Activated CD8-positive, alpha-beta memory T cell treated with anti-CD3 and anti-CD28 coated beads for 48 hours (primary cell): ENCODE measurements at regions not wholly inside any gene's neighbourhood (a gene's known extent, or its start where the extent isn't known, plus 50 kb on each side); places are given as distances from the start of the nearest gene placed in this dataset.

Experiments
- DNase-seq, 3 experiments: peaks; one replicate each; pipeline ENCODE4 v3.0.0-alpha.2; 2020; ENCODE audit warnings: low read depth in 2 of 3, low spot score in 2 of 3

DNA sequence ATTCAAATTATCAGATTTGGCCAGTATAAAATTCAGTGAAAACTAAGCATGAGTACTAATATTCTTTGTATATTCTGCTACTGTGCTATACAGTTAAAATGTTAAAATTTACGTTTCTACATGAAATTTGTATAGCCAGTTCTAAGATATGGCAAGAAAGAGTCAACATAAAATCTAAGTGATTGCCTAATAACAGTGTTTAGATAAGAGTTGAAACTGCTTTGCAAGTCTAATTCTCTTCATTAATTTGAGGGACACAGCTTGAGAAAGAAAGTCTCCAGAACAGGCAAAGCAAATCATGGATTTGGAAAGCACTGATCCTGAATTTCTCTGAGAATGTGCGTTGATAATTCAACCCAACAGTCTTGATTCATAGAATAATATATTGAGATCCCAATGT lies 630.9 kb upstream of the USP24 start:
- DNase-seq, result no peak

DNA sequence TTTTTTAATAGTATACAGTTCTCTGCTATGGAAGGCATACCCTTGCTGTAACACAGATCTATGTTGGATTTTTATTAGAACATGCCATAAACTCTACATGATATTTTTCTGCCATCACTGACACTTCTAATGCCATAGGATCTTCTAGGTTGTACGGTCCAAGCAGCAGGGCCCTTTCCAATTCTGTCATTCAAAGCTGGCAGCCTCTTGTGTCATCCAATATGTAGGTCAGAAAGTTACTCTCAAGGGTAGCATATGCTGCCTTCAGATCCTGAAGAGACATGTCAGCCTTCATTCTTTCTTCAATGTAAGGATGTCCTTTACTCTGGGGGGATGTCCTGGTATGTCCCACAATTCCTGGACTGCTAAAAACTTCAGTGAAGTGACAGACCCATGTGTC lies 629.2 kb upstream of the USP24 start:
- DNase-seq, result no peak

DNA sequence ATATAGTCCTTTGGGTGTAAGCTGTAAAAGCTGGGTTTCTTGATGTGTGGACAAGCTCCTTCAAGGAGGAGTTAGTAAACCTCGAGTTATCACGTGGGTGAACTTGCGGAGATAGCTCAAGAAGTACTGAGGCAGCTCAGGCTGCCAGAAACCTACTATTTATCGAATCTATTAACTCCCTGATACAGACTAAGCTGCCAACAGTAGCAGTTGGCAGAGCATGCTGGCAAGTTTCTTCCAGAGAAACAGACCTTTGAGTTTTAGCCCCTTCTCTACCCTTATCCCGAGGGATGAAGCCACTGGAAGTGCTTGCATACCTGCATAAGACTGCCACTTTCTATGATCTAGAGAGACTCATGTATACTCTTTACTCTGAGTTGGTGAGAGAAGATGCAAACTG lies 624.5 kb upstream of the USP24 start:
- DNase-seq, result no peak

DNA sequence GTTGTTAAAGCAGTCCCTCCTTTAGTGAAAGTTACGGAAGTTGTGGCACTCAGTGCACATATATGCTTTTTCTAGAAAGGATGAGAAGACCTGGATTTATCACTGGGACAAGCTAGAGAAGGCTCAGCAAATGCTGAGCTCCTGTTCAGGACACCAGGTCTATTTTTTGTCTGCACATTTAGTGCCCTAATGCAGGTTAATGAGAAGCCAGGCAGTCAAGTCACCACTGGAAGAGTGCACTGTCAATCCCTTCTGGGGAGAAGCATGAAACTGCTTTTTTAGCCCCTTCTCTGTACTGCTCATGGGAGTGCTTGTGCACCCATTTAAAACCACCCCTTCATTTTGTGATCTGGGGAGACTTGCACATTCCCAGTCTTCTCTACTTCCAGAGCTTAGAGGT lies 624.1 kb upstream of the USP24 start:
- no peak for DNase-seq

DNA sequence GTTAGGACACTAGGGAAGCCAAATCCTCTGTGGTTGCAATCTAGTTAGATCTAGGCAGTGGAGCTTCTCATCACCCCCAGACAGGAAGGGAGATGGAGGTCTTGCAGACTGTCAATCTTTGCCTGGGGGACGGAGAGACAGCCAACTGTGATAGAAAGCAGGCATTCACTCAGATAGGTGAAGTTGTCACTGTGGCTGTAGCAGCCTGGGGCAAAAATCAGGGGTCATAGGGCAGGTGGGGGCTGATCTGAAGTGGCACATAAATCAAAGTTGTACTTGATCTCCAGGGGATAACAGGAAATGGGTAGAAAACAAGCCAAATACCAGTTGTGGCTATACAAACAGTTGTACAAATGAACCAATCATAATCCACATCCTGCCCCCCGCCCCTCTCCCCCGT lies 620.9 kb upstream of the USP24 start:
- DNase-seq, result no peak

DNA sequence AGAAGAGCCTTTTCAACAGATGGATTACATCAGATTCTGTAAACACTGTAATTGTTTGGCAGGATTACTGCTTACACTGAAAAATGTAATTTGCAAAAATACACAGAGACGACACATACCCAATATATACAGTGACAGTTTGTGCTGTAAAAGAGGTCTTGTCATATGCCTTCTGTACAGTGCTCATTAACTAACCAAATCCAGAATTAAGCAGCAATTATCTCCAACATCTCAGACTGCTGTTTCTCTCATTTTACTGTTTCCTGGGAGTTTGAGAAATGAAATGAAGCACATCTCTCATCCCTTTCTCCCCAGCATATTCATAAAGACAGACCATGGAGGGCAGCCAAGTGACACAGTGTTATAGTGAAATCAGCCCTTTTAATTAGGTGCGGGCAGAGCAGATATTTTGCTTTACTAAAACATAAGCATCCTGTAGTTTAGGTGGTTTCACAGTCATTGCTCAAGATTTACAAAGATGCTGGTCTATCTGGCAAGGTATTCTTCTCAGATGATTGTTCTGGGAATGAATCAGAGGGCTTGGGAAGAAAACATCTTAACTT lies 618.4 kb upstream of the USP24 start:
- no peak for DNase-seq

DNA sequence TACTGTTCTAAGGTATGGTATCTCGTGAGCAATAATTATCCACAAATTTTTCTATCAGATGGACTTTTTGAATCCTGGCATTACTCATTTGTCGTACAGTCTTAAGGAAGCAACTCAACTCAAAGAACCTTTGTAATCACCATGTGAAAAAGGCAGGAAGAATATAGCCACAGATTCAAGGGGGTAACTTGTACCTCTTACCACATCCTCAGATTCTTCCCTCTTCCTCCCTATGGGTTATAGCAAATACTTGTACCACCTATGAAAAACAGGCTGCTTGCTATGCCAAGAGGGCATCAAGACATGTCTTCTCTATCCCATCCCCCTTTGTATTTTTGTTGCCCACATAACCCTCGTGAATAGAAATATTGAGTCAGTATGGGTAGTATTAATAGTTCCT lies 616.6 kb upstream of the USP24 start:
- no peak for DNase-seq

DNA sequence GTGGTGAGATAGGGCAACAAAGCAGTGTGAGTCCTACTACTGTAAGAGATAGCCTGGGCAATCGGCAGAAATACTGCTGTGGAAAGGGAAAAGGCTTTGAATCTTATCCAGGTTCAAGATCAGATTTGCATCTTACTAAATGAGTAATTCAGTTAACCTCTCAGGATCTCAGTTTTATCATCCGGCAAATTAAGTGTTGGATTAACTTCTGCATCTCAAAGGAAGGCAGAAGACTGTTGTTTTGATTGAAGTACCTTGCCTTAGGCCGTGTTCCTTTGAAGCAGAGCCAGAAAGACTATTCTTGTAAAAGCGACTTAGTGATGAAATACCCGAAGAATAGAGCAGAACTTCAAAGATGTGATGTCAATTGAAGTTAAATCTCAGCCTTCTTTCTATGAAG lies 612.9 kb upstream of the USP24 start:
- no peak for DNase-seq

DNA sequence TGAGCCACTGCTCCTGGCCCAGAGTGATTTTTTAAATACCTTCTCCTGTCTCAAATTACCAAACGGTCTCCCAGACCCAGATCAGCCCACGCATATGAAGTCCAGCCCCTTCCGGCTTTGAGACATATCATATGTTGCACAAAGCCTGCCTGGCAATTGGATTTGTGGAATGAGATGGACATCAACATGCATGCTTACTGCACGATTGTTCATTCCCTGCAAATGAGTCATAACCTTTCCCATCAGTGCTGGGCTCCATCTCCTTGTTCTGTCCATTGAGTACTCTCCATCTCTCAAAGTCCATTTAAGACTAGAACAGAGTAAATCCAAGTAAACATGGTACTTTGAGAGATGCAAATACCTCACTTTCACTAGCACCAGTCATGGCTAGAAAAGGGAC lies 612.2 kb upstream of the USP24 start:
- DNase-seq, result no peak

DNA sequence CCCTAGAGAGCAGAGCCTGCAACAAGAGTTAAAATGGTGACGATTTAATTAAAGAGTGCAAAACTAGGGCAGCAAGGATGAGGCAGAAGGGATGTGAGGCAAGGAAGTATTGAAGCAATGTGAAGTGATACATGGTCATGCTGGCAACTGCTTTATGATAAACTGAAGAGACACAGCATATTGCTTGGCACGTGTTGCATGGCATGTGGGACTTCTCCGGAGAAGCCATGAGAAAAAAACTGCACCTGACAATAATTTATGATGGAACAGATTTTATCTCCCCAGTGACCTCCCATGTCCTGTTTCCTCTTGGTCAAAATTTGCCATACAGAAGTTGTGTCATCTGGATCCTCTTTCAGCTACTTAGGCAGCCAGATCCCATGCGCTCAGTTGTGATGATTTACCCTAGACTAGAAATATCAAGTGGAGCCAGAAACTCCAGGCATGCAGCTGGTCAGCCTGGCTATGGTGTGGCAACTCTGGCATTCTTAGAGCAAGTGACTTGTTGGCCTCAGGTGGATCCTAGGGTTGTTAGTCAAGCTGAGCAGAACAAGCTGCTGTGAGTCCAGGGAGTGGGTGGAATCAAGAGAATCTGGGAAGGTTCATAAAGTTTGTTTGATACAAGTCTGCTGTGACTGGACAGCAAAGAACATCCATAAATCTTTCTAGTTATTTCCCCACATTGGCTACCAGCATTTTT lies 611.4 kb upstream of the USP24 start:
- DNase-seq, result no peak

DNA sequence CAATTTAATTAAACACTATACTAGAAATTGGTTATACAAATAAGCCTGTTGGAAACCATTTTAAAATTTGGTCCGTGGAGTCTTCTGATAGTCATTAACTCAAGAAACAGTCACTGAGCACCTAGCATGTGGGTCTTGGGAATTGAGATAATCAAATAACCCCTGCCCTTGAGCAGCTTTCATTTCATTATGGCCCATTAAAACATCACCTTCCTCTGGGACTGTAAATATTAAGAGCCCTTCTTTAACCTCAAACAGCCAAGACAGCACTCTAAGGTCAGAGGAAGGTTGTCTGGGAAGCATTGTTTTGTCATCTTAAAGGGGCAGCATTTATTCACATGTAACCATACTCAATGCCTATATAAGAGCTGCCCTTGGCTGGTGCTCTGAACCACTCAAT lies 610.3 kb upstream of the USP24 start:
- DNase-seq, result no peak

DNA sequence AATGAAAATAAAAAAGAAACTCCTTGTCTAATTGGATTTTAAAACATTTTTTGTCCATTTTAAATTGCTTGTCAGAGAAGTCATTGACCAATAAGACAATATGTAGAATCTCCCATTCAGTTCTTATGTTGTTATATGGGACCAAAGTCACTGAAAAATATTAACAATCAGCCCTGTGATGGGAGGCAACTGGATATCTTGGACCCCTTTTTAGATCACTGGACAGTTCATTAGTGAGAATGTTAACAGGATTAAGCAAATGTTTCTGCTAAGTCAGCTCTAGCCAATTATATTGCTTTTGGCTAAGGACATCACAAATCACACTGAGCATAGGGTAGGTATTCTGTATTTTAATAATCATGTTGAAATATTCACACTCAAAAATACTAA lies 609.1 kb upstream of the USP24 start:
- DNase-seq, result no peak

DNA sequence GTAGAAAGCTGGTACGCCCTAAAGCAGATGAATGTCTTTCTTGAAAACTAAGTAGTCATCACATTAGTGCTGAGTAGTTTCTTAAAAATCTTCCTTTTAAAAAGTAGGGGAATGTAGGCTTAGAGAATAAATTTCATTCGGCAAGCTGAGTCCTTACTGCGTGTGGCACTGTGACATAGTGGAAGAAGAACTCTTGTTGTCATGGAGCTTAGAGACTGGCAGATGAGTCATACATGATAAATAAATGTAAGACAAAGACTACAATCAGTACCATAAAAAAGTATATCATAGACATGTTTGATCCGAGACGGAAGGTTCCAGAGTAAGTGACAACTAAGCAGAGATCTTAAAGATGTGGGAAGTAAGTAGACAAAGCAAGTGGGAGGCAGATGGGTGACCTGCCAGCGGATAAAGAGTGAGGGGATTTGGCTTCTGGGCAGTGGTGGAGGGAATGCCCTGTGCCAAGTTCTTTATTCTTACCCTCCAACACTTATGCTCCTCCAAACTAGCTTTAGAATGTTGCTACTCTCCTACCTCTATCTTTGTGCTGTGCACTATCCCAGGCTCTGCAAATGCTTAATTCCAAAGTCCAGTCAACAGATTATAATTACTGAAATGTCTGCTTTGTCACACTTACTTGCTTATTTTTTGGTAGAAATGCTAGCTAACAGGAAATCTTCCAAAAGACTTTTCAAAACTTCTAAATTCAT lies 608.5 kb upstream of the USP24 start:
- DNase-seq, result no peak

DNA sequence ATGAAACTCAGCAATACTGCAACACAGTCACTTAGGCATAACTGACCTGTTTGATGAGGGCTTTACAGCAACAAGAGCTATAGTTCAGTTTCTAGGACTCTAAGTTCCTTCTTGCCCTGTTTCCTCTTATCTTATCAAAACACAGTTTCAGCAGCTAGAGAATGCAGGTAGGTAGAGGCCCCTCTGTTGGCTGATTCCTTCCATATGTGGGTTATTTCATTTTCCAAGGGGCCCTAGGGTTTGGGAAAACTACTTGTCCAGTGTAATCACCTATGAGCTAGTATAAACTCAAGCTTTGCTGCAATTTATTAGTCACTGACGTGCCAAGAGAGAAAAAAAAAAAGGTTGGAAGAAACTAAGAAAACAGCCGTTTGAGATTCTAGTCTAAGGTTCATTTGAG lies 607.7 kb upstream of the USP24 start:
- DNase-seq, result no peak

DNA sequence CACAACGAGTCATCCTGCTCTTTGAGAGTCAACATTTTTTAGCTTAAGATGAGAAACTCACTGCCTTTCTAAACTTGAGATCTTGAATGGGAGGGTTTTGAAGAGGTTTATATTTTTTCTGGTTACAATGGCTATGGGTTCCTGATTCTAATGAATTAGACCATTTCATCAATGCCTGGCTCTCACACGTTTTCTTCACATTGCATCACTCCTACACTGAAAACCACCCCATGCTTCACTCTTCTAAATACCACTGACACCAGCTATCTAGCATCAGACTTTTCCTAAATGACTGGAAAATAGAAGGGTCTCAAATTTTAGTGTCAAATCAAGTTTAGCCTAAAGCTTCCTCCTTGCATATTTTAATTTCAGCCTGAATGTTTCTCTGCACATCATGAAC lies 606.1 kb upstream of the USP24 start:
- no peak for DNase-seq

DNA sequence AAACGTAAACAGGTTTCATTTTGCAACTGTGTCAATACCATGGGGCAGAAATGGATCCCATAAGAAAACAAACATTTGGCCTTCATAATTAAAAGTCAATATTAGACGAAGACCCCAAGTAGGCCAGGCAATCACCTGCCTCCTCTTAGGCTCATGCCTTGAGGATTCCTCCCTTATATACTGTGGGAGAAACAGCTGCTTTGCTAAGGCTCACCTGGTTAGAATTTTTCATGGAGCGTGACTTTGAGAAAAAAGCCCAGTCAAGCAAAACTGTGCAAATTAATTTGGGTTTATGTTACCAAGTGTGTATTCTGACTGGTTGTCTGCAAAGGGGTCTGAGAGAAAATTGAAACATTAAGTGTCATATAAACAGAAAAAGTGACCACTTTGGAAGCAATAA lies 605.3 kb upstream of the USP24 start:
- DNase-seq, result no peak

DNA sequence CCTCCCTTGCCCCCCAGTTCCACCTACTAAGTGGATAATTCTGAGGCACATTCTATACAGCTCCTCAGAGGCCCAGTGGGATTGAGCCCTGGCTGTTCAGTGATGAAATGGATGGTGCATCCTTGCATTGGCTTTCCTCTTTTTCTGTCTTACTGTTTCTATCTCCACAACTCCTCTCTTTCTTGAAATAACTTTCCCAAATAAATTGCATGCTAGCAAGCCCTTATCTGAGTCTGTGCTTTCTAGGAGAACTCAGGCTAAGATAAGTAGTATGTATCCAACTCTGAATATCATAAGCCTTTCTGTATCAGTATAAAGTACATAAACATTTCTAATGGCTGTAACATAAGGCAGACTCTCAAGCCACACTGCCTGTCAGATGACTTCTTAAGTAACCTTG lies 603.8 kb upstream of the USP24 start:
- no peak for DNase-seq

DNA sequence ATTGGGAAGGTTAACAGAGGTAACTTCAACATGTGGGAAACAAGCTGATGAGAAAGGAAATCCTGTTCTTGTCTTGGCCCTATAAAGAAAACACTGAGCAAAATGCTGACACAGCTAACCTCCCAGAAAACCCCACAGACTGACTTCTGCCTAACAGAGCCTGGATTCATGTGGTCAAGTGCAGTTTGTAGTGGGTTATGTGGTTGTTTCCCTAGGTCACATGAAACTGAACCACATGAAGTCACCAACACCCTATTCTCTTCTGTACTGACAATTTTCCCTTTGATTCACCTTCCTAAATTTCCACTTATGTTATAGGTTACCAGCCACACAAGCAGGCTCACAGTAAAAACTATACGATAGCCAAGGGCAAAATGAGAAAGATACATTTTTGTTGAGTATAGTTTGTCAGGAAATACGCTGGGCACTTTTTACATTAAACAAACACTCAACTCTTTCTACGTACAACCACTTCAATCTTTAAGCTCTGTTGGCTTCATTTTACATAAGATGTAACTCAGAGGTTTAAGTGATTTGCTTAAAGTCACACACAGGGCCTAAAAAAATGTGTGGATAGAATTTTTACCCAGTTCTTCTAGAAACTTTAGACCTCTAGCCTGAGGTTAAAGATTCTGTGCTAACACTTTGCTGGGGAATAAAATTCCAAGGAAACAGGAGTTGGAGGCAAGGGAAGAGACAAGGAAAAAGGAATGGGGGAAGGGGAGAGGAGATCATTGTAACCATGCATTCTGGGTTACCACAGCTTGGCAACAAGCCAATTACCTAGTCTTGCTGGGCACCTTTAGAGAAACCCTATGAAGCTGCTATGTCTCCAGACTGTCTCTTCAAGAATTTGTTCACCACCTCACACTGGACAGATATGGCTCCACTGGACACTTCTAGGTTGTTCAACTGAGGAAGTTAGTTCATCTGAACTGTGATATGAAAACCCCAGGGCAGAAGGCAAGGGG lies 601.6 kb upstream of the USP24 start:
- DNase-seq, result no peak

DNA sequence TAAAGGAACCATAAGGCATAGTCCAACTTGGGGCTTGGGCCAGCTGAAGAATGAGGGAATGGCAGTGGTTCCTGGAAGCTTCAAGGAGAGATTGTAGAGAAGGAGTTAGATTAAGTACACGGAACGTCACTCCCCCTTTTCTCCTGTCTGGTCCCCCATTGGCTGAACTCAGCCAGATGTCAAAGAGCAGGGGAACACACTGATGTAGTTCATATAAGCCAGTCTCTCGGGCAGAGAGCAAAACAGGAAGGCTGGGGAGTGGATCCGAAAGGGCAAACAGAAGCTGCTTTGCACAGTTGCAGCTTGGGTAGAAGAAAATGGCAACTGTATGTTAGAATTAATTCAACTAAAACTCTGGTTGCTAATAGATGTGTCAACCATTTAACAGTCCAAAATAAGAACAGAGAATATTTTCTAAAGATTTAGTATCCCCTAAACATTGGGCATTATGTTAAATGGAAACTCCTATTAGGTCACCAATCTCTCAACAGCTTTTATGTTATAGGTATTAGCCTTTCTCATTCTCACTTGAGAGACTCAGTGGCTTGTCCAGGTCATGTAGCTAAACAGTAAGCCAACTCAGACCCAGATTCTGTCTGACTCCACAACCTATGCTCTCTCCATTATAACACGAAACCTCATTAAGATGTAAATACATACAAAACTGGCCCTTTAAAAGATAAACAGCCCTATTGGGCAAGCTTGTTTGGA lies 600.7 kb upstream of the USP24 start:
- DNase-seq, result no peak

DNA sequence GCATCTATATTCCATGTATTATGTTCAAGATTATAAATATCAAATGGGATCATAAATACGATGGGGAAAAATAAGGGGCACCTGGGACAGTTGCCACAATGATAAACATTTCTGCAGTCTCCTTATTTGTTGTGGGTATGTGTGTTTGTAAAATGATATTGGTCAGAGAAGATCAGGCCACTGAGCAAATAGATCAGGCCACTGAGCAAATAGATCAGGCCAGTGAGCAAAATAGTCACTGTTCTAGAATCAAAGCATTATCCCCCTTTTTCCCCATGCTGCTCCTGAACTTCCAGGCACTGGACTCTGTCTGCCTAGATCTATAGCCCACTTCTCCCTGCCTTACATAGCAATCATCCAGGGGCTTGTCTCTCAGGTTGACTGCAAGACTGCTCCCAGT lies 599.8 kb upstream of the USP24 start:
- no peak for DNase-seq

DNA sequence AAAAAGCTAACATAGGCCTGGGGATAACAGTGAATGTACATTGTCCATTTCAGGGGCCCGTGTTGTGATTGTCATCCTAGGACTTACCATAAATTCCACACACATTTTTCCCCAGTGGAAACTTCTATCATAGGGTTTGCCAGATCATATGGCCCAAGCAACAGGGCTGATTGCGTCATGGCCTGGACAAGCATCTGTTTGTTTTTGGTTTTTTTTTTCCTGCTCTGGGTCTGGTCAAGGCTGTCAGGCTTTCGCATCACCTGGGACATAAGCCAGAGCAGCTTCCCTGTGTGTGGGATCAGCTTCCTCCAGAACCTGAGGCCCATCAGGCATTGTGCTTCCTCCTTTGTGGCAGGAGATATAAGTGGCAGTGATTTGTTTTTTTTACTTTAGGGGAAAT lies 598.5 kb upstream of the USP24 start:
- no peak for DNase-seq
